ENCODE measurements at regions not wholly inside any gene's neighbourhood (a gene's known extent, or its start where the extent isn't known, plus 50 kb on each side); places are given as distances from the start of the nearest gene placed in this dataset.
"Not testable (repeated sequence)": the region's sequence is repeated elsewhere in the genome, so short reads cannot be mapped to it uniquely, and the experiment has no call there.

DNA sequence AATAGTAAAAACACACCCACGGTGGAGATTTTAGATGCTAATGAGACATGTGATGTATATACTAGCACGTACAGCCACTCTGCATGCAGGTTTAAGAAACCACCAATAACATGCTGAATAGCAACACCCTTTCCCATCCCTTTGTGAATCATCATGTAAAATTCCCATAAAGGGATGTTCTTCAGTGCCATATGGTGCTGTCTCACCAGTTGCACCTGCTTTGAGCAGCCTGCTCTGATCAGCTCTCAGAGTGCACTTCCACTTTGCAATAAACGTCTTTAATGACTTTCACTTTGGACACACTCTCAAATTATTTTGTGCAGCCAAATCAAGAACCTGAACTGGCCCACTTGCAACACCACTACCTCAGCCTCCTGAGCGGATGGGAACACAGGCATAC lies 615.0 kb downstream of the ANKRD7 start:
- no peak for FAIRE-seq

DNA sequence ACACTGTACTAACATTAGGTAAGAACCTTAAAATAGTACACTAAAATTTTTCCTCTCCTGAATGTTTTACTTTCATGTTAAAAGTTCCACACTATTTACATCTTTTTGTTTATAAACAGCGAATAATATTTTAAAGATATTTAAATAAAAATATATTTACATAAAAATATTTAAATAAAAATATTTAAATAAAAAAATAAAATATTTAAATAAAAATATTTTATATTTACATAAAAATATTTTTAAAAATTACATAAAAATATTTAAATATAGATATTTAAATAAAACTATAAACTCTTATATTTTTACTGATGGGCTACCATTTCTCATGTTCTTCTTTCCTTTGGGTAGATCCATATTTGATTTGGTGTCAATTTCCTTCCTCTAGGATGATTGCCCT lies 619.0 kb downstream of the ANKRD7 start:
- peak; percentile 99 for FAIRE-seq

DNA sequence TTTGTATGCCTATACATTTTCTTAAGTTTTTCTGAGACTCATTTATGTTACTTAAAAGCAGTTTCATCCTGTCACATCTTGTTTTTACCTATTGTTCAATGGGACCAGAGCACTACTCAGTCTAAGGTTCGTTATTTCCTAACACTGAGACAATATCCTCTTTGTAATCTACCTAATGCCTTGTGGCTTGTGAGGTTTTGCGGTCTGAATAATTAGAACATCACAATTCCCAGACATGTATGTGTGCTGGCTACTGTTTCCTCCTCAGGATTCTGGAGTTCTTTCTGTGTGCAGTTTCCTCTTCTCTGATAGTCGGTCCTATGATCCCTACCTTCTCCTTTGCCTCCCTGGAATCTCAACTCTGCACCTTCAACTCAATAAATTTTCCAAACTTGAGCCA lies 620.2 kb downstream of the ANKRD7 start:
- FAIRE-seq, result no peak

DNA sequence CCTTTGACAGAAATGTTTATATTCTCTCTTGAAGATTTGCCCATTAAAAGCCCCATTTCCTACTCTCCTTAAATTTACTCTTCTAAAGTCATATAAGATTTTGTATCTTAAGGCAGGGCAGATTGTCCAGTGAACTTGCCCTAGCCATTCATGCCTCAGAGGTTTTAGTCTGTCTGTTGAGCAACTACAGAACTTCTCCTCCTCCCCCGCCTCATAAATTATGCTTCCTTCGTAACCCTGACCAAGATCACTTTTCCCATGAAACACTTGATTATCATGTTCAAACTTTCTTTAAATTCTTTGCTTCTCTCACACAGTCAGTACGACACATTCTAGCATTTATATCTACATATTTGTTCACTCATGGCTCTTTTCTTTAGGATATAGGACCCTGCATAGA lies 621.3 kb downstream of the ANKRD7 start:
- FAIRE-seq, result no peak

DNA sequence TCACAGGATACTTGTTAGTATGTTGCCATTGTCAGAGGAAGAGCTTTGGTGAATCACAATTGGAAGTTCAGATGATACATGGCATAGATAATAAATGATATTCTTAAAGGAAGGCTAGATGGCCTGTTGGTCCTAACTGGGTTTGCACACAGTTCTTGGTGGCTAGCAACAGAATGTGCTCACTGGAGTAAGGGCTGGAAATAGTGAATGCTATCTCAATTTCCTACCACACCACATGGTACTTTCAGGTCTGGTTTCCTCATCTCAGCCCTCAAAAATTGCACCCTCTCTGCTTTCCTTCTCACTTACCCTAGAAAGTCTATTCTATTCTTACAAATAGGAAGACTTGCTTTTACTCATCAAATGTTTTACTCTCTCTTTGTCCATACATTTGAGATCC lies 622.5 kb downstream of the ANKRD7 start:
- FAIRE-seq, result no peak

DNA sequence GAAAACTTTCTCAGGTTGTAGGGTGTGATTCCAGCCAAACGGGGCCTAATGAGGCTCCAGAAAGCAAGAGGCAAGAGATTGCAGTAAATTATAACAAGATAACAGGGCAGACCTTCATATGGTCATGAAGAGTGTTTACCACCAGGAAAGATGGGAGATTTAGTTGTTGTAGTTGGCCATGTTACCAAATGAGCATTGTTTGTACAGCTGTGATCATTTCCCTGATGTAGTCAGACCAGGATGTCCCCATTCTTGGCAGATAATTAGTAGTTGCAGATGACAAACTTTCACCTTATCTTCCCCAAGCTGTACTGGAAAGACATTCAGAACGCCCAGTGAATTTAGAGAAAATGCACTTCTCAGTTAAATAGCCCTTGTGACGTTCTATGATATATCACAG lies 630.8 kb downstream of the ANKRD7 start:
- FAIRE-seq, result no peak

DNA sequence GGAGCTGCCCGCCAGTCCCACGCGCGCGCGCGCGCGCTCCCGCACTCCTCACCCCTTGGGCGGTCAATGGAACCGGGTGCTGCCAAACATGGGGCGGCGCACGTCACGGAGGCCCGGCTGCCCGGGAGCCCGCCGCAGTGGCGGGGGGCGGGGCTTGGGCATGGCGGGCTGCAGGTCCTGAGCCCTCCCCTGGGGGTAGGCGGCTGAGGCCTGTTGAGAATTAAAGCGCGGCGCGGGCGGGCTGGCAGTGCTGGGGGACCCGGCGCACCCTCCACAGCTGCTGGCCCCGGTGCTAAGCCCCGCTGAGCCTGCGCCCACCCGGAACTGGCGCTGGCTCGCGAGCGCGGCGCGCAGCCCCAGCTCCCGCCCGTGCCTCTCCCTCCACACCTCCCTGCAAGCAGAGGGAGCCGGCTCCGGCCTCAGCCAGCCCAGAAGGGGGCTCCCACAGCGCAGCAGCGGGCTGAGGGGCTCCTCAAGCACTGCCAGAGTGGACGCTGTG lies 634.2 kb downstream of the ANKRD7 start:
- no peak for FAIRE-seq

DNA sequence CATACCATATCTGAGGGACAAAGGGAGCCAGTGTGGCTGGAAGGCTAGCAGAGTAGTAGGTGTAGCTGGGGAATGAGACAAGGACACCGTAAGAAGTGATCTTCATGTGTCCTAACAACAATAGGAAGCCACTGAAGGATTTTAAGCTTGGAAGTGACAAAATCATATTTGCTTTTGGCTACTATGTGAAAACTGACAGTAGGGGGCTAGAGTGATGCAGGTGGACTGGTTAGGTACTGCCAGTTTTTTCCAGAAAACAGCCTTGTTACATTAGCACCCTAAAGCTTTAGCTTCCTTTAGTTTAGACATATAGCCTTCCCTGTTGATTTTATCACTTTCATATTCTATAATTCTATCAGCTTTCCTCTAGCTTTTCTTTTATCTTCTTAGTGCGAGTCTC lies 637.1 kb downstream of the ANKRD7 start:
- no peak for FAIRE-seq

DNA sequence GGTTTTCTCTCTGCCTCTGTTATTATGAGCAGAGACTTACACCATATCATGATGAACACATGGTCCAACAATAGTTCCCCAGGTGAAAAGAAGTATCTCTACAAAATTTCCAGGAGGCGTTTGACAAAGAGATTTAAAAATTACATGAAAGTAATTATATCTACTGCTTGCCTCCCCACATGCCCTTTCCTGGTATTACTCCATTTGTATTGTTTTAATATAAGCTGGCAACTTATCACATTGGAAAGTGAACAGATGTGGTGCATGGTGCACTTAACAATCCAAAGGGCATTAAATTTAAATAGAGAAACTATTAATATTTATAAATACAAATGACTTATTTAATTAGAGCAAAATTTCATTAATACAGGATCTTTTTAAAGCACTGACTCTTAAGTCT lies 638.2 kb downstream of the ANKRD7 start:
- FAIRE-seq, result no peak

DNA sequence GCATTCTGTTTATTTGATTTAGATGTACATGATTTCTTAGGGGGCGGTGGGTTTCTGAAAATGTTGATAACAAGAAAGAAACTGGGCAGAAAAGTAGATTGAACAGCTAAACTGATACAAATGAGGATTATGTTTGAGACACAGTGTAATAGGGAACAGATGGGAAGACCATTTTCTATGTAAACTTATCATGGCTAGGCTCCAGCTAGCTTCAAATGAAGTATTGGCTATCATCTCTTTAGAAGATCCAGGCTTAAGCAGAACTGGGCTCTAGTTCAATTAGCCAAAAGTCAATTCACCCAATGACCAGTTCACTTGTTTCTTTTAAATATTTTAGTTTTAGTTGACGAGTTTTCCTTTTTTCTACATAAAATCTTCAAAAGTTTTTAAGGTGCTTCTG lies 639.5 kb downstream of the ANKRD7 start:
- no peak for FAIRE-seq

DNA sequence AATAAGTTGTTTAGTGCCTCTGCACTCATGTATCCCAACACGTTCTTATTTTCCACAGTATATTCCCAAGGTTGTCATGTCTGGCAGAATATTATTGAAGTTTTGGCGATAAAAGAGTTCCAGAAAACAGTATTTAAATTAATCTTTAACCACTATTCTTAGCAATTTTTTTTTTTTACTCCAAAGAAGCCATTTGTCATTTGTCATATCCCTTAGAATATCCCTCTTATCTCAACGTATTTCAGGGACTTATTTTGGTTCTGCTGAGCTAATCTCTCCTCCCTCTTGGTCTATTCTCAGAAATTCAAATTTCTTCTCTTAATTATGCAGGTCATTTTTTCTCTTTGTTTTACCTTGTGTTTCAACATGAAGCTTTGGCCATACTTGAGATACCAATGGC lies 643.4 kb downstream of the ANKRD7 start:
- FAIRE-seq, result no peak

DNA sequence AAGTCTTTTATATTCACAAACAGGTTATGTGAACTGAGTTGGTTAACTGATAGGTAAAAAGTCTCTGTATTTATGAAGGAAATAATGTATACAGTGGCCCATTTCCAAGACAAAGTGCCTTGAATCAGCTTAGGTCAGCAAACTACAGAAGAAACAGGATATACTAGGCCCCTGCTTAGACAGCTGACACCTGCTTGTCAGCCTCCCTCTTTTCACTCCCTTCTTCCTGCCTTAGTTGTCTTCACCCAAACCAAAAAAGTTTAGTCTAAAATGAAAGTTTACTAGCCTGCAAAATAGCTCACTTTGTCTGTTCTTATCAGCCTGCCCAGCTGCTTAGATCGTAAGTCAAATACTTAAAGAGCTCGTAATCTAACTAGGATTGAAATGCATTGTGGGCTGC lies 644.6 kb downstream of the ANKRD7 start:
- FAIRE-seq, result not testable (repeated sequence)

DNA sequence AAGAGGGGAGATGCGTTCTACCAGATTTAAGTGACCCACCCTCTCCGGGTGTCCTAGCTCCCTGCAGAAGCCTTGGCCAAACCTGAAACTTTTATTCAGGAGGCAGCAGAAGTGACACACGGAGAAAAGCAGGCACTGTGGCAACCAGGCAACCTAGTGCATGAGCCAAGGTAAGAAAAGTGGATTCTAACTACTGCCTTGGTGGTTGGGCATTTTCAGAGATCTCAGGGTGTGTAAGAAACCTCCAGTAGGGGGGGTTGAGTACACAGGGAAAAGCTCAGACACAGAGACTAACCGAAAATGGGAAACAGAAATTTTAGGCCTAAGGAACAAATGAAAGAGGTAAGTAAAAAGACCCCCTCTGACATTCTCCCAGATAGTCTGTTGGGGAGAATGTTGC lies 645.7 kb downstream of the ANKRD7 start:
- no peak for FAIRE-seq

DNA sequence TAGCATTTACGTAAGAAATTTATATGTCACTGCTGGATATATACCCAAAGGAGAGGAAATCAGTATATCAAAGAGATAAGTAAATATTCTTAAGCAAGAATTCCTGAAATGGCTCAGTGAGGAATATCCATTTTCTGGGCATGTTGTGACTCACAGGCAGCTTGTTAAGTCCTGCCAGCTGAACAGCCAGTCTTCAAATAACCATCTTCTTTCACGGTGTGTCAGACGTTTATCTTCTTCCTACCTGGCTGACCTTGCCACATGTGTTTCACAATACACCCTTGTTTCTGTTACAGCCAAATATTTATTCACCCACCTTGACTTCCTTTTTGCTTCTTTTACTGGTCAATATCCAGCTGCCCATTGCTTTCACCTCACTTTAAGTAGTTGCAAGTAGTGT lies 648.1 kb downstream of the ANKRD7 start:
- no peak for FAIRE-seq

DNA sequence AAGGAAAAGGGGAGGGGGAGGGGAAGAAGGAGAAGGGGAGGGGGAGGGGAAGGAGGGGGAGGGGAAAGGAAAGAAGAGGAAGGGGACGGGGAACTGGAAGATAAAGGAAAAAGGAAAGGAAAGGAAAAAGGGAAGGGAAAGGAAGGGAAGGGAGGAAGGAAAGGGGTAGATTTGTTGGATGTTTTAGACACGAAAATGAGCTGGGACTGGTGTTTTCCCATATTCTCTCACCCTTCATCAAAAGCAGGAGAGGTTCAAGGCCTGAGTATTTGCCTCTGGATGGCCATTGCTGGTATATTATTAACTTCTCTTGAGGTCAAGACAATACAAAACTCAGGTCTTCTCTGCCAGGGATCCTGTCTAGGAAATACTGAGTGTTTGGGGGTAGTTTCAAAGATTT lies 652.7 kb downstream of the ANKRD7 start:
- no peak for FAIRE-seq

DNA sequence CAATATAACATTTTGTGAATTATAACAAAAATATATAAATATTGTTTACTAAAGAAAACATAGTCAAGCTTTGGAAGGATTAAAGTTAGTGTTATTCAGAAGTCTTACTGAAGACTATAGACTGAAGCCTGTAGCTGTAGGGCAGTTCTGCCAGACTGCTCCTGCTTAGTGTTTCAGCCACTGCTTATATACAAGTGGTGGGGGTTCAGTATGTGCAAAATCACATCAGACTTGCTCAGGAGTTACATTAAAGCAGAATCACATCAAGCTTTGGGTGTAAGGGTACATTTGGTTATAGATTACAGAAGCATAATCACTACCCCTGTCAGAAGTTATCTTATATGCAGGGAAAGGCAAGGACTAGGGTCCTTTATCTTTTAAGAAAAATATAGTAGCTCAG lies 653.8 kb downstream of the ANKRD7 start:
- FAIRE-seq, result no peak

DNA sequence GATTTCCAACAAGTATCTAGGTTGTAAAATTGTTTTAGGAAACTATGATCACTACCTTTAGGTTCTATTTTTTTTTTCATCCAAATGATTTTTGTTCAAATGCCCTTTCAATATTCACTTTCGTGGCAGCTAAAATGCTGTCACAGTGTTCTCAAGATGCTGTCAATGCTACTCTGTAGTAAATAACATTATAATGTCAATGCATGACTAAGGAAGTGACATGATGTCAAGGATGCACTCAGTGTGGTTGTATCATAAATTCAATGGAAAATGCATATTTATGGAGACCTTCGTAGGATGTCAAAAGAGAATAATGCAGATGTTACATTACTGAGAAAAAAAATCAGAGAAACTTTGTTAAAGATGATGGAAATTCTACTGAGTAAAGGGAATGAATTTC lies 673.8 kb downstream of the ANKRD7 start:
- no peak for FAIRE-seq

DNA sequence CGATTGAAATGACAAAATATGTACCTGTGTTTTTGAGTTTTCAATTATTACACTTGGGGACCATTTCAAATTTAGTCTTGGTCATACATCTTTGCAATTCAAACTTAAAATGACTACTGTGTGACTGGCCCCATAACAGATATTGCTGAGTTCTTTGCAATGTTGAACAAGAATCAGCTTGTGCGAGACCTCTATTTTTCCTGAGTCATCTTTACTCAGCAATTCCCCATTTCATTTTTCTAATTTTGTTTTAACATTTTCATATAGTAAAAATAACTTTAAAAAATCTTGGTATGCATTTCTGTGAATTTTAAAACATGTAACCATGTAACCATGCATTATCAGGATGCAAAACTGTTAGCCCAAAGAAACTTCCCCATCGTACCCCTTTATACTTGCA lies 678.1 kb downstream of the ANKRD7 start:
- no peak for FAIRE-seq

DNA sequence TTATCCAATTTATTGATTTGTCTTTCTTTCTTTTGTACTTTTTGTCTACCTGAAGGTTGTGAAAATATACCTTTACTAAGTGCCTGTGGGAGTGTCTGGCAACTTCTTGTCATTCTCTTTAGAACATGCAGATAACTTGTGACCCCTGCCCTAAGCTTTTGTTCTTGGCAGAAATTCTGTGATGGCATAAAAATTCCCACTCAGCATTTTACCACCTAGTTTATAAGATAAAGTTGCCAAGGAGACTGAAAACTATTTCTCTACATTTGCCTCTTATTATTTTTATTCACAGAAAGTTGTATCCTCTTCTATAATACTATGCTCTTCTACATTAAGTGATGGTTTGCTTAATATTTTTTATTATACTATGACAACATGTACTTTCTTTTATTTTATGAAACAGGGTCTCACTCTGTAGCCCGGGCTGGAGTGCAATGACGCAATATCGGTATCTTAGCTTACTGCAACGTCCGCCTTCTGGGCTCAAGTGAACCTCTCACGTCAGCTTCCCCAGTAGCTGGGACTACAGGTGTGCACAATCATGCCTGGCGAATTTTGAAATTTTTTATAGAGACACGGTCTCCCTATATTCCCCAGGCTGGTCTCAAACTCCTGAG lies 683.5 kb downstream of the ANKRD7 start:
- FAIRE-seq, result no peak

DNA sequence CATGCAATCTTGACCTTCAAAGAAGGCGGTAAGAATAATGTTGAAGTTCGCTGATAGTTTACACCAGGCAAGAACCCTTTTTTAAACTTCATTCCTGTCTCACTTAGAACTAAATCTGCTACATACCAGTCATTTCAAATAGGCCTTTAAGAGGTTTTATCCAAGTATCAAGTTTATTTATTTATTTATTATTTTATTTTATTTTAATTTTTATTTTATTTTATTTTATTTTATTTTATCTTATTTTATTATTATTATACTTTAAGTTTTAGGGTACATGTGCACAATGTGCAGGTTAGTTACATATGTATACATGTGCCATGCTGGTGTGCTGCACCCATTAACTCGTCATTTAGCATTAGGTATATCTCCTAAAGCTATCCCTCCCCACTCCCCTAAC lies 691.6 kb downstream of the ANKRD7 start:
- FAIRE-seq, result peak; percentile 57

DNA sequence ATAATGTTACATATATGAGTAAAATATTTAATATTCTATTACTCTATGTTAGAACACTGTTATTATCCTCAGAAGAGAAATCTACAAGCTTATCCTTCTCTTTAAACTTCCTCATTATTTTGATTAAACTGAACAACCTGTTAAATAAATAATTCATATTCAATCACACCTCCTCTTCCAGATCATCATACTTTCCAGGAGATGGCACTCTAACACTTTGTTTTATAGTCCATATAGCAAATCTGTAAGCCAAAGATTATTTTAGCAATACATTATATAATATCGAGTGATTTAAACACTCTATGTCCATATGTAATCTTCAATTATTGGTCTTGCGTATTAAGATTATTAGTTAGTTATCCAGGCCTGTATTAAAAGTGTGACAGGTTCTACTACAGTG lies 694.1 kb downstream of the ANKRD7 start:
- peak; percentile 95 for FAIRE-seq

DNA sequence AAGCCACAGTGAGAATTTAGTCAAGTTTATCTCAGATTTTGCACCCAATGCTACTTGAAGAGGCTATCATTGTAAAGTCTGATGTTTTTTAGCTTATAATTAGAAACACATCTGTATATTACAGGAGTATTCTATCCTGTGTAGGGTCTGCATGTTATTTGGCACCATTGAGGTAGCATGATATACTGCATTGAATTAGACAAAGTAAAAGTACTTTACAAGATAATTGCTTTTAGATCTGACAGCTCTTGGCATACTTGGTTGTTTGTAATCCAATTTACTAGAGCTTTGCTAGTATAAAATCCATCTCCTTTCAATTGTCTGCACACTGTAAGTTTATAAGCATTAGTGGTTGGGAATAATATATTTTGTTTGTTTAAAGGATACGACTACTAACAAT lies 714.3 kb downstream of the ANKRD7 start:
- no peak for FAIRE-seq

DNA sequence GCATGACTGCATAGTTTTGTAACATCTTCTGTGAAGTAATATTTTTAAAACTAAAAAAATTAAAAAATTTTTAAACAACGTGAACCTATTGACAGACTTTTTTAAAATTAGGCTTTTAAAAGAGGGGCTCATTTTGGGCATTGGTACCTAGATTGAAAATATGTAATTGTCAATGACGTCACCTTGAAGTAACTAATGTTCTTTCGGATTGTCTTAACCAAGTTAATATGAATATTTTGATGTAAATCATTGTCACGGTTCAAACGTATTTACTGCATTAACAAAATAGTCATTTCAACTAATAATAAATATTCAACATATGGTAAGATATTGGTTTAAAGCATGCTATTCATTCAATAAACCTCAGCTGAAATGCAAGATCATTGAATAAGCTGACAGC lies 719.8 kb downstream of the ANKRD7 start:
- FAIRE-seq, result no peak

DNA sequence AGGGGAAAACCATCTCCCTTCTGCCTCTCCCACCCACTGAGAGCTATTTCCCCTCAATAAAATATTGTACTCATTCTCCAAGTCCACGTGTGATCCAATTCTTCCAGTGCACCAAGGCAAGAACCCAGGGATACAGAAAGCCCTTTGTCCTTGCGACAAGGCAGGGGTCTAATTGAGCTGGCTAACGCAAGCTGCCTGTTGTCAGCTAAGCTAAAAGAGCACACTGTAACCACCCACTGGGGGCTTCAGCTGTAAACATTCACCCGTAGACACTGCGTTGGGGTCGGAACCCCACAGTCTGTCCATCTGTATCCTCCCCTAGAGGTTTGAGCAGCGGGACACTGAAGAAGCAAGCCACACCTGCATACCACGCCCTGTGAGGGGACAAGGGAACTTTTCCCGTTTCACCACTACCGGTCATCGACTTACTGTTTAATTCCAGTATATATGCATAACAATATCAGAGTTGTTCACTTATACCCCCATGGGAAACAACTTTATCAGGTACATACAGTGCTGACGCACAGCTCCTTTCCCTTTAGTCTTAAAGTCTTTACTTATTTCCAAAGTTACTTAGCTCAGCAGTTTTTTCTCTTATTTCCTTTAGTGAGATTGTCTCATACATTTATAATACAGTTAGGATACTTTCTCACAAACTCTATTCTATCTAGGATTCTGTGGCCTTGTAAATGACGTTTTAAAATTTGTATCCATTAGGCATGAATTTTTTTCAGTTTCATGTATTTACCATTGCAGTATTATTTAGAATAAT lies 721.6 kb downstream of the ANKRD7 start:
- FAIRE-seq, result no peak

DNA sequence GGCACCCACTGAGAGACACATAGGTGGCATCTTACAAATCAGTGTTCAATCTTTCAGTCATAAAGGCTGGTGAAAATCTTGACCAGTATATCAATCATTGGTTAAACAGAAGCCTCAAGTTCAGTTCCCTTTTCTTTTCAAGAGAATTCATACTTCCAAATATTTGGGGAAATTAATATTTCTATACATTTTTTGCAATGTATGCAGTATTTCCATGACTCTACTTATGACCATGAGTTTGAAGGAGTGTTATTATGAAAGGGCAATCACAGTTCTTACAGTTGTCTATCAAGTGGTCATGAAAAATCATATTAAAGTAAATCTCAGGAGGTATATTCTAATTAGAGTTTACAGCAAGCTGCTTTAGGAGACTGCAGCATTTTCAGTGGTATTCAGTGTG lies 724.0 kb downstream of the ANKRD7 start:
- no peak for FAIRE-seq
